HG02798 (cell line): ENCODE measurements at regions not wholly inside any gene's neighbourhood (a gene's known extent, or its start where the extent isn't known, plus 50 kb on each side); places are given as distances from the start of the nearest gene placed in this dataset.
"Not testable (repeated sequence)": the region's sequence is repeated elsewhere in the genome, so short reads cannot be mapped to it uniquely, and the experiment has no call there.

Experiments
- ATAC-seq: cut with Tn5 transposase; IDR thresholded peaks from one replicate; pipeline ENCODE4 v1.9.1; 2021; ENCODE audit warnings: mild to moderate bottlenecking; ENCODE audit not compliant: unreplicated experiment, poor library complexity

GRCh38 chr11:24271798-24272197, 225.1 kb upstream of the LUZP2 start:
- no peak for ATAC-seq

DNA sequence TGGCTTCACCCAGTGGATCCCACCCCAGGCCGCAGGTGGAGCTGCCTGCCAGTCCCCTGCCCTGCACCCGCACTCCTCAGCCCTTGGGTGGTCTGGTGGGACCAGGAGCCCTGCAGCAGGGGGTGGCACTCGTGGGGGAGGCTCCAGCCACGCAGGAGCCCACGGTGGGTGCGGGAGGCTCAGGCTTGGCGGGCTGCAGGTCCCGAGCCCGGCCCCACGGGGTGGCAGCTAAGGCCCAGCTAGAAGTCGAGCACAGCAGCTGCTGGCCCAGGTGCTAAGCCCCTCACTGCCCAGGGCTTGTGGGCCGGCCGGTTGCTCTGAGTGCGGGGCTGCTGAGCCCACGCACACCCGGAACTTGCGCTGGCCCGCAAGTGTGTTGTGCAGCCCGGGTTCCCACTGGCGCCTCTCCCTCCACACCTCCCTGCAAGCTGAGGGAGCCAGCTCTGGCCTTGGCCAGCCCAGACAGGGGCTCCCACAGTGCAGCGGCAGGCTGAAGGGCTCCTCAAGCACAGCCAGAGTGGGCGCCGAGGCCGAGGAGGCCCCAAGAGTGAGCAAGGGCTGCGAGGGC, 222.6 kb upstream of the LUZP2 start:
- not testable (repeated sequence) for ATAC-seq

DNA sequence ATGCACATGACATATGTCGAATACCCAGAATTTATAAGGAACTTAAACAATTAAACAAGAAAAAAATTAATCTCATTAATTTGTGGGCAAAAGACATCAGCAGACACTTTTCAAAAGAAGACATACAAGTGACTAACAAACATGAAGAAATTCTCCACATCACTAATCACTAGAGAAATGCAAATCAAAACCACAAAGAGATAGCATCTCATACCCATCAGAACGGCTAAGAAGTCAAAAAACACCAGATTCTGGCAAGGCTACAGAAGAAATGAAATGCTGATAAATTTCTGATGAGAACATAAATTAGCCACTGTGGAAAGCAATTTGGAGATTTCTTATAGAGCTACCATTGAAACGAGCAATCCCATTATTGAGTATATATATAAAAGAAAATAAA, 210.6 kb upstream of the LUZP2 start:
- ATAC-seq, result no peak

DNA sequence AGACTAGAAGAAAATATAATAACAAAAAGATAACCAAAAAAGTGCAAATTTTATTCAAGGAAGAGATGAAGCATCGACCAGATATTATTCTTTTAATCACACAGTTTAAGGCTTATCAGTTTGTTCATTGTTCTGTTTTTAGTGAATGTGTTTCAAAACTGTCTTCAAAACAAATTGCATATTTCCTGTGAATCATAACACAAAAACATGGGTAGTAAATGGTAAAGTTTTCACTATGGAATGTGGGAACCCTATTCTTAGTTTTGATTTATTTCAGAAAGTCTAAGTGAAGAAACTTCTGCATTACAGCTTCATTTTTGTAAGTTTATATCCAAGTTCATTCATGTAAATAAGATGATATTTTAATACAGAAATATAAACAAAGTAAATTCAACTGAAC, 207.6 kb upstream of the LUZP2 start:
- ATAC-seq, result no peak

- ATAC-seq, result no peak
Measured at GRCh38 chr11:24293964-24294363, 202.9 kb upstream of the LUZP2 start.

- ATAC-seq, result no peak
Measured at GRCh38 chr11:24295360-24295759, 201.5 kb upstream of the LUZP2 start.

- no peak for ATAC-seq
Measured at GRCh38 chr11:24297461-24297860, 199.4 kb upstream of the LUZP2 start.

GRCh38 chr11:24298146-24298545, 198.7 kb upstream of the LUZP2 start:
- ATAC-seq, result no peak

- no peak for ATAC-seq
Measured at GRCh38 chr11:24311974-24312373, 184.9 kb upstream of the LUZP2 start.

DNA sequence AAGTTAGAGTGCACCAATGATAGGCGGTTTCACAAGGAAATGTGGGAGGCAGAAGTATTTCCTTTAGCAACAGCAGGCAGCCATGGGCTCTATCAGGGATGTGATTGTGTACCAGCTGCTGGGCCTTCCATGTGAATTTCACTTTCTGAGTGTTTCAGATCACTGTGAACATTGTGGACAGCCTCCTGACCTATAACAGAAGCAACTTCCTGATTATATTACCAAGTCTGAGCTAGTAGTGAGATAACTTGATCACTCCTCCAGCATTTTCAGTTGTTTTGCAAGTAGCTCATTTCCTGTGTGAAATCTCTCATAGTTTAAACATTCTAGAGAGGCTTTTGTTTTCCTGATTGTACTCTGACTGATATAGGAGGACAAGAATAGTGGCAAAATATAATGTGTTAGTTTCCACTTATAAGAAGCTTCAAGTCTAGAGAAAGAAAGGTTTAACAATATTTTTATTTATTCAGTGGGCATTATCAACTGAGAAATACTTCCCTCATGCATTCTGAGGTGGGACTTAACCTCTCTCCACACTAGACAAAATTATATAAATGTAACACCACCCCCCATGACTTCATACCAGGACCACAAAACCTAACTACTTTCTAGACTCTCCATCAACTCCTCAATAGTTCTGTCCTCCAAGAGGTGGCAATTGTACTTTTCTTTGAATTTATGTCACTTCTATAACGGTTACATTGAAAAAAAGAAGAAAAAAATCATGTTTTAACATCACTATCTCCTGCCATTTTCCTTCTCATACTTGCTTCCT, 184.2 kb upstream of the LUZP2 start:
- ATAC-seq, result no peak

DNA sequence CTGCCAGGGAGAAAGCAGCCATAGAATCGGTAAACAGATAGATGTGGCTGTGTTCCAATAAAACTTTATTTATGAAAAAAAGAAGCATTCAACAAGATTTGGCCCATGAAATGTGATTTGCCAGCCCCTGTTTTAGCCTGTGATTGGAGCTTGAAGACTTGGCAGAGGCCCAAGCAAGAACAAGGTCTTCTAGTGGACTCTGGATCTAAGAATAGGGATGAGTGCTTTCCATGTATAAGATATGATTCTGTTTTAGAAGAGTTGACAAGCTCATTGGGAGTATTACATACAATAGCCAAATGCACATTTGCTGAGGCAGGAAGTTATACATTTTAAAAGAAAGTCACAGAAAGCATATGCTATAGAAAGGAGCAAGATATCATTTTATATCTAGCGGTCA, 175.6 kb upstream of the LUZP2 start:
- ATAC-seq, result no peak

DNA sequence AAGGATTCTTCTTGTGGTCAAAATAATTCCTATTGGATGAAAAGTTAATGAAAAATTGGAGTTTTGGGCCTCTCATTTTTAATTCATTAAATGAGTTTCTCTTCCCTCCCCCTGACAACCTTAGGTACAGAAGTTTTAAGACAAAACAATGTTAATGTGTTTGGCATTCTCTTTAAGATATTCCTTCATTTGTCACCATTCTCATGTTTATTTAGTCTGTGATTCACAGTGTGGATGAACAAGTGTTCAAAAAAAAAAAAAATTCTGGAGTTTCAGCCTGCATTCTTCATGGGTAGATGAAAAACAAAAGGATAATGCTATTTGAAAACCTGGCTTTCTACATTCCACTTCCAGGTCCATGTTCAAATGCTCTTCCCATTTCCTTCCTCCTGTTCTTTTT, 172.6 kb upstream of the LUZP2 start:
- no peak for ATAC-seq

DNA sequence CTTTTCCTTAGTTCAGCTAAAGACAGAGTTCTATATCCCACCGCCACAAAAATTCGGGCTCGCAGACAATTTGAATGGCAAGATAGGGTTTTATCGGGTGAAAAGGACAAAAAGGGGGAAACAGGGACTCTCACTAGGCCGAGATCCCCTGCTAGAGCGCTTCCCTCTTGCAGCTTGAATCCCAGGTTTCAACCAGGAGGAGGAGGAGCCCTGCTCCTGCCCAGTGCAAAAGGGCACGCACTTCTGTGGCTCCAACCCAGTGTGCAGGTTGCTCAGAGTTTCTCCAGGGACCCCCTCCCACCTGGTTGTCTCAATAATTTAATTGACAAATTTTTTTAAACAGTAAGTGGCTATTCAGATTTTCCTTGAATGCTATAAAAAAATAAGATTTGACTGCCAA, 152.6 kb upstream of the LUZP2 start:
- ATAC-seq, result no peak

GRCh38 chr11:24348908-24349307, 147.9 kb upstream of the LUZP2 start:
- no peak for ATAC-seq

- no peak for ATAC-seq
Measured at GRCh38 chr11:24351179-24351578, 145.7 kb upstream of the LUZP2 start.

DNA sequence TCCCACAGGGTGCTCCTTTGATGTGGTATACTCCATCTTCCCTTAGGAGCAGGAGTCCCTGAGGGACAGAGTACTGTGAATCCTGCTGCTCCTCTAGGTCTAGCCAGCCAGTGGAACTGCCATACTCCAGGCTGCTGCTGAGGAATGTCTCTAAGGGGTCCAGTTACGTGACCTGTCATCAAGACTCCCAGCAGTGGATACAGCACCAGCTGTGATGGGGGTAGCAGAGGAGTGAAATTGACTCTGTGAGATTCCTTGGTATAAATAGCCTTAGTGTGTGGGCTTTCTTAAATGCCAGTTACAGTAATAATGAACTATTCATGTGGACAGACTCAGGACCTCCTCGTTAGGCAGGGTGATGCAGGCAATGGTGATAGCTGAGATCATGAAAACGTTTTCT, 140.4 kb upstream of the LUZP2 start:
- no peak for ATAC-seq

DNA sequence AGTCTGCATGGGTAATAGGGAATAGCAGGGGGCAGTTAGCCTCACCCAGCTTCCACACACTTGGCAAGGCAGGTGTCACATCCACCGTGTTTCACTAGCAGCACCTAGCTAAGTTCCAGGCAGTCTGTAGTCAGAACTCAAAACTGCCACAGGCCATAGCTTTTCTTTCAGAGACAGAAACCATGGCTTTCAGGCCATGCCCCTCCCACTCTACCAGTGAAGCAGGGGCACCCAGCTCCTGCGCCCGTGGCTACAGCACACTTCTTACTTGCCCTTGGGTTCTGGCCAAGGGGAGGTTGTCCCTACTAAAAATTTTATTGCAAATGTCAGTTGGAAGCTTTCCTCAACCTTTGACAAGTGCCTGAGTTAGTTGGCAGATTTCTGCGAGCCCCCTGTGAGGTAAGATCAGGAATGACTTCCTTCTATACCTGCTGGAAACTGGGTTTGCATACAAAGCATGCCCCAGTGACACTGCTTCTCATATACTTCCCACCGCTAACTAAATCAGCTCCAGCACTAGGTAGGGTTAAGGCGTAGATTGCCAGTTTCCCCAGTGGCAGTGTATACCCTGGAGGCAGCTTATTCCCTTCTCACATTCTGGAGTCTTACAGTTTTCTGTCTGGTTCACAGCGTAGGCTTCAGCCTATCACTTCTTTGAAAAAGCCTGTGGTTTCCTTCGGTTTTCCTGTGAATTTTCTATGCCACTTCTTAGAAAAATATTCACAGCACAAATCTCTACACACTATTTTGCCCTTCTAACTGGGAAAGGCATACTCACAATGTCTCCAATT, 139.0 kb upstream of the LUZP2 start:
- ATAC-seq, result no peak

DNA sequence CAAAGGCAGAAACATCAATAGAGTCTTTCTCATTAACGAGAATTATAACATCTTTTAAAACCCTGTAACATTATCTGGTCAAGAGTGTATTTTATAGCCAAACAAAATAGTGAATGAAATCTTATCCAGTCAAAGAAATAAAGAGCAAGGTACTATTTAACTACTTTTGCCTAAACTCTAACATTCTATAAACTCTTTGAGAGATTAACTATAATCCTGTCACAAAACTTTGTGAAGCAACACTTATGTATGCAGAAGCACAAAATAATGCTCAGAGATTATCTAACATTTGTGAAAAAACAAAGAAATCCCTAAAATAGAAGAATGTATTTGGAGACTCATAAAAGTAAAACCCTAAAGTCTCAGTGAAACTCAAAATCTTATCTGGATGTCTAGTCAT, 124.4 kb upstream of the LUZP2 start:
- ATAC-seq, result no peak

GRCh38 chr11:24373516-24373915, 123.3 kb upstream of the LUZP2 start:
- no peak for ATAC-seq

DNA sequence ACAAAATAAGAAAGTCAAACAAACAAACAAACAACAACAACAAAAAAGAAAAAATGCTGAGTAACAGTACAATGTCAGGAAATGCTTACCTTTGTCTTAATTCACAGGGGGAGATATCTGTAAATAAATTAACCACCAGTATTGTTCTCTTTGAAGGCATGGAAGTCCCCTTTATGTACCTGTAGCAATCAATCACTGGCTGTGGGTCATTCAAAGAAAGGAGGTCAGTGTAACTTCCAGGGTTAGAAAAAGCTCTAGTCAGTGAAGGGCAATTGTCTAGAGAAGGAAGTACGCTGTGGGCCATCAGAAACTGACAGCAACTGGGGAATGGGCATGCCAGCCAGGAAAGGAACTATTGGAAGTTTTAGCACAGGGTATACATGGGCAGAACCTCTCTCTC, 121.5 kb upstream of the LUZP2 start:
- ATAC-seq, result no peak

GRCh38 chr11:24375931-24376330, 120.9 kb upstream of the LUZP2 start:
- ATAC-seq, result no peak

- no peak for ATAC-seq
Measured at GRCh38 chr11:24383137-24383536, 113.7 kb upstream of the LUZP2 start.
